ENCODE measurements at regions not wholly inside any gene's neighbourhood (a gene's known extent, or its start where the extent isn't known, plus 50 kb on each side); places are given as distances from the start of the nearest gene placed in this dataset.

- Histone ChIP-seq H3K4me2 (ENCODE audit: low read depth, low read length, poor library complexity, severe bottlenecking) (no peak overlapping the region), H3K9me2 (replicated peaks; ENCODE audit: insufficient read depth, low read length) (no peaks in the 10 kb centered on the region), H3K9ac (ENCODE audit: low read length) (no peak overlapping the region), H3K79me2 (ENCODE audit: low read length) (no peaks in the 10 kb centered on the region), H3K4me1 (ENCODE audit: low read length) (no peaks in the 10 kb centered on the region), H2AFZ (ENCODE audit: low read length) (no peak overlapping the region), H3K4me3 (ENCODE audit: low read length) (no peak overlapping the region), H3K27ac (ENCODE audit: low read length) (no peak overlapping the region), H3K9me3 (ENCODE audit: low read length) (no peaks in the 10 kb centered on the region), H4K20me1 (ENCODE audit: insufficient read depth, low read depth, low read length) (no peaks in the 10 kb centered on the region), H3K36me3 (ENCODE audit: insufficient read depth, low read length) (no peaks in the 10 kb centered on the region), H3K27me3 (ENCODE audit: low read length) (no peaks in the 10 kb centered on the region)
- no peak for DNase-seq
Observed at GRCh38 chr12:125981610-125982253, 916.5 kb downstream of the AACS start.

- Histone ChIP-seq H3K9me2 (replicated peaks; ENCODE audit: insufficient read depth, low read length) (no peaks in the 10 kb centered on the region), H3K4me3 (ENCODE audit: low read length) (no peak overlapping the region), H3K36me3 (ENCODE audit: insufficient read depth, low read length) (no peaks in the 10 kb centered on the region), H3K9me3 (ENCODE audit: low read length) (no peaks in the 10 kb centered on the region), H3K79me2 (ENCODE audit: low read length) (no peaks in the 10 kb centered on the region), H3K4me2 (ENCODE audit: low read depth, low read length, poor library complexity, severe bottlenecking) (no peak overlapping the region), H3K9ac (ENCODE audit: low read length) (no peak overlapping the region), H3K4me1 (ENCODE audit: low read length) (no peaks in the 10 kb centered on the region), H3K27me3 (ENCODE audit: low read length) (no peaks in the 10 kb centered on the region), H2AFZ (ENCODE audit: low read length) (no peak overlapping the region), H3K27ac (ENCODE audit: low read length) (no peak overlapping the region), H4K20me1 (ENCODE audit: insufficient read depth, low read depth, low read length) (no peaks in the 10 kb centered on the region)
- no peak for DNase-seq
Observed at GRCh38 chr12:125983094-125983783, 918.0 kb downstream of the AACS start.

- Histone ChIP-seq H3K4me1 (ENCODE audit: low read length) (no peaks in the 10 kb centered on the region), H2AFZ (ENCODE audit: low read length) (no peak overlapping the region), H3K4me2 (ENCODE audit: low read depth, low read length, poor library complexity, severe bottlenecking) (no peak overlapping the region), H4K20me1 (ENCODE audit: insufficient read depth, low read depth, low read length) (no peaks in the 10 kb centered on the region), H3K4me3 (ENCODE audit: low read length) (no peak overlapping the region), H3K27ac (ENCODE audit: low read length) (no peak overlapping the region), H3K9ac (ENCODE audit: low read length) (no peak overlapping the region), H3K36me3 (ENCODE audit: insufficient read depth, low read length) (no peaks in the 10 kb centered on the region), H3K9me3 (ENCODE audit: low read length) (no peaks in the 10 kb centered on the region), H3K9me2 (replicated peaks; ENCODE audit: insufficient read depth, low read length) (no peaks in the 10 kb centered on the region), H3K27me3 (ENCODE audit: low read length) (no peaks in the 10 kb centered on the region), H3K79me2 (ENCODE audit: low read length) (no peaks in the 10 kb centered on the region)
- DNase-seq = no peak
Observed at GRCh38 chr12:125983784-125984500, 918.7 kb downstream of the AACS start.

- Histone ChIP-seq H3K79me2 (ENCODE audit: low read length) (no peaks in the 10 kb centered on the region), H3K9me2 (replicated peaks; ENCODE audit: insufficient read depth, low read length) (no peaks in the 10 kb centered on the region), H3K27me3 (ENCODE audit: low read length) (no peaks in the 10 kb centered on the region), H3K36me3 (ENCODE audit: insufficient read depth, low read length) (no peaks in the 10 kb centered on the region), H4K20me1 (ENCODE audit: insufficient read depth, low read depth, low read length) (no peaks in the 10 kb centered on the region), H3K4me2 (ENCODE audit: low read depth, low read length, poor library complexity, severe bottlenecking) (no peak overlapping the region), H3K9me3 (ENCODE audit: low read length) (no peaks in the 10 kb centered on the region), H3K4me3 (ENCODE audit: low read length) (no peak overlapping the region), H2AFZ (ENCODE audit: low read length) (no peak overlapping the region), H3K4me1 (ENCODE audit: low read length) (no peaks in the 10 kb centered on the region), H3K9ac (ENCODE audit: low read length) (no peak overlapping the region), H3K27ac (ENCODE audit: low read length) (no peak overlapping the region)
- no peak for DNase-seq
Observed at GRCh38 chr12:125988545-125988944, 923.3 kb downstream of the AACS start.

GRCh38 chr12:125989696-125990095 lies 924.5 kb downstream of the AACS start:
- no peaks in the 10 kb centered on the region for H3K4me1 ChIP-seq (ENCODE audit: low read length)

GRCh38 chr12:125996443-125996842 lies 931.2 kb downstream of the AACS start:
- H3K36me3 ChIP-seq (ENCODE audit: insufficient read depth, low read length) = no peaks in the 10 kb centered on the region
- no peak overlapping the region for H3K9ac ChIP-seq (ENCODE audit: low read length)
- no peaks in the 10 kb centered on the region for H3K79me2 ChIP-seq (ENCODE audit: low read length)

More at GRCh38 chr12:125989696-125990095, 924.5 kb downstream of the AACS start:
- no peak overlapping the region for H3K27ac ChIP-seq (ENCODE audit: low read length)
- H3K79me2 ChIP-seq (ENCODE audit: low read length) = no peaks in the 10 kb centered on the region
- H3K36me3 ChIP-seq (ENCODE audit: insufficient read depth, low read length) = no peaks in the 10 kb centered on the region
- H2AFZ ChIP-seq (ENCODE audit: low read length) = no peak overlapping the region
- no peak overlapping the region for H3K4me3 ChIP-seq (ENCODE audit: low read length)
- H3K9me3 ChIP-seq (ENCODE audit: low read length) = no peaks in the 10 kb centered on the region
- H3K4me2 ChIP-seq (ENCODE audit: low read depth, low read length, poor library complexity, severe bottlenecking) = no peak overlapping the region
- no peaks in the 10 kb centered on the region for H3K9me2 ChIP-seq (replicated peaks; ENCODE audit: insufficient read depth, low read length)
- H3K27me3 ChIP-seq (ENCODE audit: low read length) = no peaks in the 10 kb centered on the region
- DNase-seq = no peak
- H3K9ac ChIP-seq (ENCODE audit: low read length) = no peak overlapping the region
- no peaks in the 10 kb centered on the region for H4K20me1 ChIP-seq (ENCODE audit: insufficient read depth, low read depth, low read length)

GRCh38 chr12:125999628-126000027 lies 934.4 kb downstream of the AACS start:
- Histone ChIP-seq H3K9me3 (ENCODE audit: low read length) (no peaks in the 10 kb centered on the region), H3K4me2 (ENCODE audit: low read depth, low read length, poor library complexity, severe bottlenecking) (no peak overlapping the region), H3K27me3 (ENCODE audit: low read length) (no peaks in the 10 kb centered on the region), H3K36me3 (ENCODE audit: insufficient read depth, low read length) (no peaks in the 10 kb centered on the region), H3K4me1 (ENCODE audit: low read length) (no peaks in the 10 kb centered on the region), H4K20me1 (ENCODE audit: insufficient read depth, low read depth, low read length) (no peaks in the 10 kb centered on the region), H3K9me2 (replicated peaks; ENCODE audit: insufficient read depth, low read length) (no peaks in the 10 kb centered on the region; the same call in 1 of the 2 replicates), H2AFZ (ENCODE audit: low read length) (no peak overlapping the region), H3K4me3 (ENCODE audit: low read length) (no peak overlapping the region), H3K27ac (ENCODE audit: low read length) (no peak overlapping the region), H3K9ac (ENCODE audit: low read length) (no peak overlapping the region), H3K79me2 (ENCODE audit: low read length) (no peaks in the 10 kb centered on the region)
- no peak for DNase-seq

More at GRCh38 chr12:125996443-125996842, 931.2 kb downstream of the AACS start:
- Histone ChIP-seq H3K9me2 (replicated peaks; ENCODE audit: insufficient read depth, low read length) (no peaks in the 10 kb centered on the region; the same call in 1 of the 2 replicates), H3K4me3 (ENCODE audit: low read length) (no peak overlapping the region), H3K4me2 (ENCODE audit: low read depth, low read length, poor library complexity, severe bottlenecking) (no peak overlapping the region), H3K27me3 (ENCODE audit: low read length) (no peaks in the 10 kb centered on the region), H4K20me1 (ENCODE audit: insufficient read depth, low read depth, low read length) (no peaks in the 10 kb centered on the region), H3K9me3 (ENCODE audit: low read length) (no peaks in the 10 kb centered on the region), H2AFZ (ENCODE audit: low read length) (no peak overlapping the region; the same call in 1 of the 2 replicates), H3K27ac (ENCODE audit: low read length) (no peak overlapping the region), H3K4me1 (ENCODE audit: low read length) (no peaks in the 10 kb centered on the region)
- DNase-seq = no peak

GRCh38 chr12:126019385-126019784 lies 954.1 kb downstream of the AACS start:
- Histone ChIP-seq H3K27me3 (ENCODE audit: low read length) (no peaks in the 10 kb centered on the region), H3K9me2 (replicated peaks; ENCODE audit: insufficient read depth, low read length) (no peaks in the 10 kb centered on the region), H4K20me1 (ENCODE audit: insufficient read depth, low read depth, low read length) (no peaks in the 10 kb centered on the region), H3K4me1 (ENCODE audit: low read length) (no peaks in the 10 kb centered on the region), H3K36me3 (ENCODE audit: insufficient read depth, low read length) (no peaks in the 10 kb centered on the region), H3K79me2 (ENCODE audit: low read length) (no peaks in the 10 kb centered on the region), H3K4me3 (ENCODE audit: low read length) (no peak overlapping the region), H3K9ac (ENCODE audit: low read length) (no peak overlapping the region), H2AFZ (ENCODE audit: low read length) (no peak overlapping the region), H3K9me3 (ENCODE audit: low read length) (0 out of 2 replicates have a peak, but pooled peaks cover 2% of the 10 kb centered on the region), H3K27ac (ENCODE audit: low read length) (no peak overlapping the region), H3K4me2 (ENCODE audit: low read depth, low read length, poor library complexity, severe bottlenecking) (no peak overlapping the region)
- DNase-seq = no peak
